Heart left ventricle (tissue), 16 donors: ENCODE measurements at regions not wholly inside any gene's neighbourhood (a gene's known extent, or its start where the extent isn't known, plus 50 kb on each side); places are given as distances from the start of the nearest gene placed in this dataset.

Experiments
- ATAC-seq, 4 donors: fragments of 200-7000 bp; cut with Tn5 transposase; one replicate each; pipeline ENCODE4 v1.9.1; 2020 to 2022; ENCODE audit warnings: moderate library complexity in 4 of 4, mild to moderate bottlenecking in 3 of 4, moderate number of reproducible peaks in 1 of 4
- DNase-seq, 5 donors: peaks; one replicate each; pipeline ENCODE4 v3.0.0-alpha.2; 2020
- H3K27ac ChIP-seq, 12 donors: fragments of 200-600 bp; sonication (generic) in 4 of 12; one replicate each; pipeline versions ENCODE4 v1.5.0 to v1.8.0; 2016 to 2022; ENCODE audit warnings: mild to moderate bottlenecking in 2 of 12
- H3K27me3 ChIP-seq, 9 donors: fragments of 200-600 bp; sonication (generic) in 2 of 9; one replicate each; pipeline versions ENCODE4 v1.5.1 to v1.8.0; 2016 to 2022; ENCODE audit warnings: mild to moderate bottlenecking in 3 of 9
- H3K36me3 ChIP-seq, 9 donors: fragments of 200-600 bp; sonication (generic) in 2 of 9; one replicate each; pipeline versions ENCODE4 v1.5.0 to v1.8.0; 2018 to 2022; ENCODE audit warnings: mild to moderate bottlenecking in 2 of 9
- H3K4me1 ChIP-seq, 12 donors: fragments of 200-600 bp; sonication (generic) in 4 of 12; one replicate each; pipeline versions ENCODE4 v1.5.0 to v1.8.0; 2016 to 2022; ENCODE audit warnings: mild to moderate bottlenecking in 3 of 12
- H3K4me3 ChIP-seq, 12 donors: fragments of 200-600 bp; sonication (generic) in 4 of 12; one replicate each; pipeline versions ENCODE4 v1.5.0 to v1.8.0; 2017 to 2022; ENCODE audit warnings: mild to moderate bottlenecking in 9 of 12, moderate library complexity in 4 of 12
- H3K9me3 ChIP-seq, 12 donors: fragments of 200-600 bp; sonication (generic) in 4 of 12; one replicate each; pipeline versions ENCODE4 v1.5.0 to v1.8.0; 2016 to 2022; ENCODE audit warnings: mild to moderate bottlenecking in 1 of 12
- POLR2A ChIP-seq, 2 donors: fragments of 450-650 bp; IDR thresholded peaks; one replicate each; pipeline ENCODE4 v1.6.1; 2017; ENCODE audit warnings: antibody characterized with exemption in 2 of 2, mild to moderate bottlenecking in 2 of 2, moderate library complexity in 2 of 2
- WGBS, 4 donors: extraction: QIAGEN DNeasy Blood & Tissue Kit in 2 of 4; methylation state at CpG; one replicate each; pipeline versions ENCODE4 v1.1.5 to v1.1.7; 2013 to 2018; 5-methylcytosine and 5-hydroxymethylcytosine counted together
- intact Hi-C, 10 donors: fragments of 100-400 bp; cut with DNase I; formaldehyde crosslinking; loops; one replicate each; pipeline versions ENCODE4 v1.11.1 to v1.14.2; 2022
- TF ChIP-seq, protein P1 (sequence below), 12 donors: fragments of 200-600 bp; sonication (generic) in 4 of 12; IDR thresholded peaks; one replicate each; pipeline versions ENCODE4 v1.5.0 to v1.8.0; 2018 to 2022; ENCODE audit warnings: antibody characterized with exemption in 12 of 12, mild to moderate bottlenecking in 5 of 12
- donor health status: ischemic (EF 13 %, LVEDD 7.1; RV severe dilation, severe dysfunction).
- donor health status: healthy with polysubstance abuse.
- donor health status: DM: no; HTN: yes; CAD: no.
- donor health status: DM: no; HTN: no; CAD: no.
- donor health status: ischemic (EF 25% LVEDD 6.9; RV normal size, moderate dysfunction).
- donor health status: ischemic (EF 25% LVEDD 5.7; RV mildly dilated, moderate dysfunction).
- donor health status: healthy.
- donor health status: DM: yes; HTN: yes; CAD: no.
- donor health status: ischemic (EF 35%, LVEDD 5.7; RV mildly dilated, moderate dysfunction).
- donor health status: nonischemic (EF 11% LVEDD 7.7; RV severe dilation, severe dysfunction).
- donor health status: DM: yes; HTN: yes; CAD: no.
- donor health status: PGD.
- donor health status: ischemic (EF 29% LVEDD 5.4; RV normal size, mild dysfunction).
- donor health status: nonischemic (EF 23%, LVEDD 6.1; RV moderate dilation, normal function).

DNA sequence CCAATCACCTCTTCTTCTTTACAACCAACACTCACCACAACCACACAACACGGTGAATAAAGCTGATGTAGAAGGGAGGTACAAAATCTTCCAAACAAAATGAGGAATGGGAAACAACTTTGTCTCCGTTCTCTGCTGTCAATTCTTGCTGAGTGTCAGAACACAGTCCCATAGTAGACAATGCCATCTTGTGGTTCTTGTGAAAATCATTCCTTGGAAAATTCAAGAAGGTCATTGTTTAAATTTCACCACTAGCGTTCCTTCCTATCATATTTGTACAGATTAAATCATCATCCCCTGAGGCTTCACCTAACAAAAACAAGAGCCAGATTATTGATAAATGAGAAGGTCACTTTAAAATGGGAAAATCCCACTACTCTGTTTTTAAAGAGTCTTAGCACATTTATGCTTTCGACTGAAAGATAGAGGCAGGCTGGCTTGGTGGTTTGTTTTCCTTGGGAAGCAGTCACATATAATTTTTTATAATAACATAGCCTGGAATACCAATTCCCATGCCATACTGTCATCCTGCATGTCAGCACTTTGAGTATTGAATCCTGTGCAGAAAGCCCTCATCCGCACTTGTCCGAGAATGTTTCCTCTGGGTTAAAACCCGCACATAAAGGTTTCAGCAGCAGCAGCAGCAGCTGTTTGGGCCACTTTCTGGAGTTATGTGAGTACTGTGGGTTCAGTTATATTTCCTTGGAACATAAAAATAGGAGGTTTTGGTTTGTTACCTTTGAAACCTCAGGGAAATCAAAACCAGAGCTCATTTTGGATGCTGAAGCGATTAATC is 395.0 kb upstream of the SMARCA2 start:
- Histone ChIP-seq H3K27ac (no peak overlapping the region), H3K9me3 (peaks cover 0 to 10% (median 0%) of the 10 kb centered on the region in 12 donors), H3K36me3 (no peaks in the 10 kb centered on the region), H3K4me3 (no peak overlapping the region), H3K4me1 (no peaks in the 10 kb centered on the region), H3K27me3 (no peaks in the 10 kb centered on the region)
- intact Hi-C loops = no loop called here
- no peak for ATAC-seq
- DNase-seq = no peak
- WGBS, 4 donors = 47 to 62% (median 55%) methylated on average over 8 of the region's 8 CpGs
- TF ChIP-seq, protein P1, sequence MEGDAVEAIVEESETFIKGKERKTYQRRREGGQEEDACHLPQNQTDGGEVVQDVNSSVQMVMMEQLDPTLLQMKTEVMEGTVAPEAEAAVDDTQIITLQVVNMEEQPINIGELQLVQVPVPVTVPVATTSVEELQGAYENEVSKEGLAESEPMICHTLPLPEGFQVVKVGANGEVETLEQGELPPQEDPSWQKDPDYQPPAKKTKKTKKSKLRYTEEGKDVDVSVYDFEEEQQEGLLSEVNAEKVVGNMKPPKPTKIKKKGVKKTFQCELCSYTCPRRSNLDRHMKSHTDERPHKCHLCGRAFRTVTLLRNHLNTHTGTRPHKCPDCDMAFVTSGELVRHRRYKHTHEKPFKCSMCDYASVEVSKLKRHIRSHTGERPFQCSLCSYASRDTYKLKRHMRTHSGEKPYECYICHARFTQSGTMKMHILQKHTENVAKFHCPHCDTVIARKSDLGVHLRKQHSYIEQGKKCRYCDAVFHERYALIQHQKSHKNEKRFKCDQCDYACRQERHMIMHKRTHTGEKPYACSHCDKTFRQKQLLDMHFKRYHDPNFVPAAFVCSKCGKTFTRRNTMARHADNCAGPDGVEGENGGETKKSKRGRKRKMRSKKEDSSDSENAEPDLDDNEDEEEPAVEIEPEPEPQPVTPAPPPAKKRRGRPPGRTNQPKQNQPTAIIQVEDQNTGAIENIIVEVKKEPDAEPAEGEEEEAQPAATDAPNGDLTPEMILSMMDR (IDR thresholded peaks at IDR 0.05) = peak in 7 of 12 donors; percentile 19 to 39 (median 27)
- no peak for TF ChIP-seq POLR2A (IDR thresholded peaks at IDR 0.05)

DNA sequence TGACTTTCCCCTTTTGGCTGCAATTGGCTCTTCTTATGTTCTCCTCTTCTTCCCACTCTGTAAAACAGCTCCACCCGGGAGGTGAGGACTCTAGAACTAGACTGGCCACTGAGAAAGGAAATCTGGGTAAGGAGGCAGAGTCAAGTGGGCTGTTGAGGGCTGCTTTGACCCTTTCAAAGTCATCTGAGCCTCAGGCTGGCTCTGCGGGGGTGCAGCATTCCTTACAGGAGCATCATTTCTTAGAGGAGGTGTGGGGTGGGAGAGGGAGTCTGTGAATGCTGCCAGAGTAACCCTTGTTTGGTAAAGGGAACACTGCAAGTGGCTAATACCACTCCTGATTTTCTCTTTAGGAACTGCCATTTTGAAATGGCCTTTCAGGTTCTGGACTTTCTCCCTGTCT is 377.7 kb upstream of the SMARCA2 start:
- ATAC-seq = no peak
- H3K4me1 ChIP-seq = no peaks in the 10 kb centered on the region

DNA sequence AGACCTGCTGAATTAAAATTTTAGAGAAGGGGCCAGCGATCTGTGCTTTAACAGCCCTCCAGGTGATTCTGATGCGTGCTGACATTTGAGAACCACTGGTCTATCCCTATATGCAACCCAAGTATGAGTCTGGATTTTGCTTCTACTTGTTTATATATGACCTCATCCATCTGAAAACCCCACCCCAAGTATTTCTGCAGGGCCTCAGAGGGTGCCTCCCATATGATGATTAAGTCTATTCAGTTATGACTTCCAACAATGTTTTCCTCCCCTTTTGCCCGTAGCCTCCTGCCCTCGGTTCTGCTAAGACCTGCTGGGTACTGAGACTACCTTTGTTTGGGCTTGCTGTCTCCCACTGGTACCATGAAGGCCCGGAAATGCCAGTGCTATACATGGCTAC is 376.0 kb upstream of the SMARCA2 start:
- 70 to 80% (median 76%) methylated on average over 5 of the region's 5 CpGs for WGBS, 4 donors
- H3K9me3 ChIP-seq = peaks cover 0 to 14% (median 0%) of the 10 kb centered on the region in 12 donors
- H3K27ac ChIP-seq = no peak overlapping the region
- no peaks in the 10 kb centered on the region for H3K27me3 ChIP-seq
- no peaks in the 10 kb centered on the region for H3K4me1 ChIP-seq
- no peak for TF ChIP-seq POLR2A (IDR thresholded peaks at IDR 0.05)
- TF ChIP-seq, protein P1 (IDR thresholded peaks at IDR 0.05) = no peak
- ATAC-seq (no peak), DNase-seq (no peak)
- no peaks in the 10 kb centered on the region for H3K36me3 ChIP-seq
- no peak overlapping the region for H3K4me3 ChIP-seq
- intact Hi-C loops = no loop called here

More for the DNA sequence above, 377.7 kb upstream of the SMARCA2 start:
- H3K4me3 ChIP-seq = no peak overlapping the region
- TF ChIP-seq, protein P1 (IDR thresholded peaks at IDR 0.05) = no peak
- TF ChIP-seq POLR2A (IDR thresholded peaks at IDR 0.05) = no peak
- WGBS, 4 donors = 51 to 69% (median 60%) methylated on average over 2 of the region's 2 CpGs
- H3K27me3 ChIP-seq = no peaks in the 10 kb centered on the region
- no peaks in the 10 kb centered on the region for H3K36me3 ChIP-seq
- intact Hi-C loops = no loop called here
- peaks cover 0 to 9% (median 0%) of the 10 kb centered on the region in 12 donors for H3K9me3 ChIP-seq
- DNase-seq = no peak
- no peak overlapping the region for H3K27ac ChIP-seq

DNA sequence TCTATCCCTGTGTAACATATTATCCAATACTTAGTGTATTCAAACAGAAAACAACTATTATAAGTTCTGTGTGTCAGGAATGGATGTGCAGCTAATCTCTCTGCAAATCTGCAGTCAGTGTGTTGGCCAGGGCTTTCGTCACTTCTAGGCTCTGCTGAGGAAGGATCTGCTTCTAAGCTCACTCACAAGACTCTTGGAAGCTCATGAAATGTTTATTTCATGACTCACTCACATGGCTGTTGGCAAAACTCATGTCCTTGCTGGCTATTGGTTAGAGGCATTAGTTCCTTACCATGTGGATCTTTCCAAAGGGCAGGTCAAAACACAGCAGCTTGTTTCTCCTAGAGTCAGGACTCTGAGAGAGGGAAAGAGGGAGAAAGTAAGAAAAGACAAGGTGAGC is 367.4 kb upstream of the SMARCA2 start:
- intact Hi-C loops = no loop called here
- no peak overlapping the region for H3K4me3 ChIP-seq
- 37 to 57% (median 46%) methylated on average over 1 of the region's 1 CpG for WGBS, 4 donors

More for the DNA sequence above, 367.4 kb upstream of the SMARCA2 start:
- H3K27ac ChIP-seq = no peak overlapping the region
- ATAC-seq = no peak
- H3K4me1 ChIP-seq = no peaks in the 10 kb centered on the region
- H3K27me3 ChIP-seq = peaks cover 0 to 10% (median 0%) of the 10 kb centered on the region in 9 donors
- DNase-seq = no peak
- TF ChIP-seq, protein P1 (IDR thresholded peaks at IDR 0.05) = no peak
- no peak for TF ChIP-seq POLR2A (IDR thresholded peaks at IDR 0.05)
- peaks cover 0 to 6% (median 0%) of the 10 kb centered on the region in 12 donors for H3K9me3 ChIP-seq
- no peaks in the 10 kb centered on the region for H3K36me3 ChIP-seq
